ENCODE measurements at regions not wholly inside any gene's neighbourhood (a gene's known extent, or its start where the extent isn't known, plus 50 kb on each side); places are given as distances from the start of the nearest gene placed in this dataset.
"Not testable (repeated sequence)": the region's sequence is repeated elsewhere in the genome, so short reads cannot be mapped to it uniquely, and the experiment has no call there.

- DNase-seq, result not testable (repeated sequence)
Measured at GRCh38 chr20:7175827-7176226, 408.3 kb downstream of the BMP2 start.

- DNase-seq, result no peak
Measured at GRCh38 chr20:7178004-7178403, 410.5 kb downstream of the BMP2 start.

GRCh38 chr20:7180256-7181045 is 413.0 kb downstream of the BMP2 start:
- DNase-seq, result no peak

- DNase-seq, result no peak
Measured at GRCh38 chr20:7189231-7189630, 421.7 kb downstream of the BMP2 start.

- no peak for DNase-seq
Measured at GRCh38 chr20:7193681-7194080, 426.2 kb downstream of the BMP2 start.

GRCh38 chr20:7195704-7196103 is 428.2 kb downstream of the BMP2 start:
- DNase-seq, result no peak

GRCh38 chr20:7196481-7196880 is 429.0 kb downstream of the BMP2 start:
- DNase-seq, result no peak

- DNase-seq, result no peak
Measured at GRCh38 chr20:7199861-7200260, 432.4 kb downstream of the BMP2 start.

- DNase-seq, result no peak
Measured at GRCh38 chr20:7207186-7207798, 439.8 kb downstream of the BMP2 start.

GRCh38 chr20:7210910-7211309 is 443.4 kb downstream of the BMP2 start:
- no peak for DNase-seq

GRCh38 chr20:7214081-7214740 is 446.7 kb downstream of the BMP2 start:
- no peak for DNase-seq

GRCh38 chr20:7217606-7218005 is 450.1 kb downstream of the BMP2 start:
- DNase-seq, result no peak

GRCh38 chr20:7220755-7221154 is 453.3 kb downstream of the BMP2 start:
- no peak for DNase-seq

- DNase-seq, result no peak
Measured at GRCh38 chr20:7226156-7226555, 458.7 kb downstream of the BMP2 start.

GRCh38 chr20:7231303-7231702 is 463.8 kb downstream of the BMP2 start:
- DNase-seq, result no peak

GRCh38 chr20:7232796-7233195 is 465.3 kb downstream of the BMP2 start:
- no peak for DNase-seq

- DNase-seq, result no peak
Measured at GRCh38 chr20:7237251-7237650, 469.8 kb downstream of the BMP2 start.

- DNase-seq, result no peak
Measured at GRCh38 chr20:7240490-7240889, 473.0 kb downstream of the BMP2 start.

- no peak for DNase-seq
Measured at GRCh38 chr20:7248281-7249201, 481.1 kb downstream of the BMP2 start.

GRCh38 chr20:7250337-7250736 is 482.9 kb downstream of the BMP2 start:
- DNase-seq, result no peak

- no peak for DNase-seq
Measured at GRCh38 chr20:7257099-7257498, 489.6 kb downstream of the BMP2 start.

- no peak for DNase-seq
Measured at GRCh38 chr20:7257692-7258466, 490.4 kb downstream of the BMP2 start.
